ENCODE measurements at regions not wholly inside any gene's neighbourhood (a gene's known extent, or its start where the extent isn't known, plus 50 kb on each side); places are given as distances from the start of the nearest gene placed in this dataset.

DNA sequence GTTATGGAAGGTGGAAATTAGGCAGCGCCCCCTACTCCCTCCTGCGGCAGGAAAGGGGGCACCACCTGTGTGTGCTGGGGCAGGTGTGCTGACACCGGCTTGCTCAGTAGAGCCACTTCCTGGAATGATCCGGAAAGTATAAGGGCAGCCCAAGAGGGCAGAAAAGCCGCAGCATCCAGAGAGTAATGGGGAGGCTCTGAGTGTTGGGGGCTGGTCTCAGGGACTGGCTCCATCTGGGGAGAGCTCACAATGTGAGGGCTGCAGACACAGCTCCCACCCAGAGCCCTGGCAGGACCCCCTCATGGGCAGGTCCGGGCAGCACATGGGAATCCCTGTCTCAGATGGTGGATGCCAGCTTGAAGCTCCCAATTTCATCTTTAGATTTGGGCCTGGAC, 187.6 kb upstream of the C14orf180 start:
- Histone ChIP-seq H3K36me3 (ENCODE audit: insufficient read depth, low read length, poor library complexity, severe bottlenecking) (no peaks in the 10 kb centered on the region), H3K27ac (ENCODE audit: low read depth, low read length, poor library complexity, severe bottlenecking) (no peak overlapping the region), H3K4me3 (ENCODE audit: low read depth, low read length, poor library complexity, severe bottlenecking) (no peak overlapping the region), H3K27me3 (replicated peaks; ENCODE audit: insufficient read depth, low read depth, low read length, poor library complexity) (no peaks in the 10 kb centered on the region), H3K4me1 (ENCODE audit: insufficient read depth, low read length, poor library complexity, severe bottlenecking) (no peaks in the 10 kb centered on the region), H3K9me3 (ENCODE audit: low read depth, low read length, poor library complexity, severe bottlenecking) (no peaks in the 10 kb centered on the region)
- TF ChIP-seq, protein P1, sequence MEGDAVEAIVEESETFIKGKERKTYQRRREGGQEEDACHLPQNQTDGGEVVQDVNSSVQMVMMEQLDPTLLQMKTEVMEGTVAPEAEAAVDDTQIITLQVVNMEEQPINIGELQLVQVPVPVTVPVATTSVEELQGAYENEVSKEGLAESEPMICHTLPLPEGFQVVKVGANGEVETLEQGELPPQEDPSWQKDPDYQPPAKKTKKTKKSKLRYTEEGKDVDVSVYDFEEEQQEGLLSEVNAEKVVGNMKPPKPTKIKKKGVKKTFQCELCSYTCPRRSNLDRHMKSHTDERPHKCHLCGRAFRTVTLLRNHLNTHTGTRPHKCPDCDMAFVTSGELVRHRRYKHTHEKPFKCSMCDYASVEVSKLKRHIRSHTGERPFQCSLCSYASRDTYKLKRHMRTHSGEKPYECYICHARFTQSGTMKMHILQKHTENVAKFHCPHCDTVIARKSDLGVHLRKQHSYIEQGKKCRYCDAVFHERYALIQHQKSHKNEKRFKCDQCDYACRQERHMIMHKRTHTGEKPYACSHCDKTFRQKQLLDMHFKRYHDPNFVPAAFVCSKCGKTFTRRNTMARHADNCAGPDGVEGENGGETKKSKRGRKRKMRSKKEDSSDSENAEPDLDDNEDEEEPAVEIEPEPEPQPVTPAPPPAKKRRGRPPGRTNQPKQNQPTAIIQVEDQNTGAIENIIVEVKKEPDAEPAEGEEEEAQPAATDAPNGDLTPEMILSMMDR (conservative IDR thresholded peaks at IDR 0.05; ENCODE audit: low read depth, low read length), result no peak
- TF ChIP-seq EZH2 (IDR thresholded peaks at IDR 0.05; ENCODE audit: borderline replicate concordance, low read depth, low read length, poor library complexity, severe bottlenecking), result no peak
- intact Hi-C loops (cut with micrococcal nuclease; ENCODE audit: unreplicated experiment), result no loop called here
- DNase-seq (ENCODE audit: low spot score), result no peak
- ChIA-PET CTCF (no interaction called here), POLR2A (ENCODE audit: low non-redundant PET) (no interaction called here)
- no TSS peak for BruUV-seq (replicated peaks)

DNA sequence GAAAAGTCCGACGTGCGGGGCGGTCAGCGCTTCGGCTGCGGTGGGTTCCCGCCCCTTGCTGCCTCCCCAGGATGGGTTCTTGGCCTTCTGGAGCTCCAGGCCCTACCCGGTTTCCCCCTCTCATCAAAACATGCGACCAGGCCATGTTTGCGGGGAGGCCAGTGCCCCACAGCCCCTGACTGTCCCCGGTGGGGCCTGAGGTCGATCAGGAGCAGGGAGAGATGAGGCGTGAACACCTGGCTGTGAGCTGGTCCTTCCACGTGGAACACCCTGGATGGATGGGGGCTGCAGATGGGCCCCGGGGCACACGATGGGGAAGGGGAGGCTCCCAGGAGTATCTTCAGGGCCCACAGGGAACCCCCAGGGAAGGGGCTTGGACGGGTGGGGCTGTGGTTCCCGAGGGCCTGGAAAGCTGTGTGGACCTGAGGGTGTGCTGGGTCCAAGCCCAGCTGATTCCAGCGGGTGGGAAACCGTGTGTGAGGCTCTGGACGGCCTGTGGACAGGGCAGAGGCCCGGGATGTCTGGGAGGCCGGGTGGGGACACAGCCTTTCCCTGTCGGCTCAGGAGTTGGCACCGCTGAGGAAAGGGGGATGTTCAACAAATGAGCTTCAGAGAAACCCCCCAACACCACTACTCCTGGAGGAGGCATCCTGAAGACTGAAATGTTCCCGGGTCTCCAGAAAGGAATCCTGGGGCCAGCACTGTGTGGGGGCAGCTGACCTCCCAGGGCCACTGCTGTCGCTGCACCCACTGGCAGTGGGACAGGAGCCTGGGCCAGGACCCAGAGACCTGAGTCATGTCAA, 187.0 kb upstream of the C14orf180 start:
- Histone ChIP-seq H3K4me1 (ENCODE audit: insufficient read depth, low read length, poor library complexity, severe bottlenecking) (no peaks in the 10 kb centered on the region), H3K9me3 (ENCODE audit: low read depth, low read length, poor library complexity, severe bottlenecking) (peaks cover 3% of the 10 kb centered on the region), H3K27ac (ENCODE audit: low read depth, low read length, poor library complexity, severe bottlenecking) (no peak overlapping the region), H3K4me3 (ENCODE audit: low read depth, low read length, poor library complexity, severe bottlenecking) (no peak overlapping the region), H3K27me3 (replicated peaks; ENCODE audit: insufficient read depth, low read depth, low read length, poor library complexity) (no peaks in the 10 kb centered on the region), H3K36me3 (ENCODE audit: insufficient read depth, low read length, poor library complexity, severe bottlenecking) (no peaks in the 10 kb centered on the region)
- intact Hi-C loops (cut with micrococcal nuclease; ENCODE audit: unreplicated experiment), result no loop called here
- TF ChIP-seq, protein P1 (conservative IDR thresholded peaks at IDR 0.05; ENCODE audit: low read depth, low read length), result no peak
- TF ChIP-seq EZH2 (IDR thresholded peaks at IDR 0.05; ENCODE audit: borderline replicate concordance, low read depth, low read length, poor library complexity, severe bottlenecking), result no peak
- ChIA-PET POLR2A (ENCODE audit: low non-redundant PET) (no interaction called here), CTCF (no interaction called here)
- BruUV-seq (replicated peaks), result no TSS peak
- no peak for DNase-seq (ENCODE audit: low spot score)

DNA sequence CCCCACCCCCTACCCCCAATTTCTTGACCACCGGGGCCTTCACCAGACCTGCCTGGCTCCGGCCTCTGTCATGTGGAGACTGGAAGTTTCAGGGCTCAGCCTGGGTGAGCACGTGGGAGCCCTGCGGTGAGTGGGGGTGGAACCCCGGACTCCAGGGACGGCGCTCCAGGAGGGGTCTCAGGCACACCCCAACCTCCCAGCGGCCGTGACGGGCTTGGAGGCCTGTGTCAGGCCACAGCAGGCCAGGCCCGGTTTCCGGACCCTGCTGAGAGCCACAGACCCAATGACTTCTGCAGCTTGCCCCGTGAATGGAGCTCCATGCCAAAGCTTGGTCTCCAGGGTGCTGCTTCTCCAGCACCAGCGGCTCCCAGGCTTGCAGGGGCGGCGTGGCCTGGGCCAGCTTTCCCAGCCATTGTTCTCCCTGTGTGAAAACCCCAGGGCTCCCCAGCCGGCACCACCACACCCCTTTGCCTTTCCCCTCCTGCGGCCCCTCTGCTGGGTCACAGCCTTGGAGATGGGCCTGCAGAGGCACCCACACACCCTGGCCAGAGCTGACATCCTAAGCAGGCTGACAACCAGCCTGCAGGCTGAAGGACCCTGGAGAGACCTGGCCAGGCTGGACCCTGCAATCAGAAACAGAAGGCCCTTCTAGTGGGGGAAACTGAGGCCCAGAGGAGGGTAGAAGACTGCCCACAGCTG, 186.2 kb upstream of the C14orf180 start:
- CTCF ChIA-PET, result no interaction called here

More for the DNA sequence above, 186.2 kb upstream of the C14orf180 start:
- no peaks in the 10 kb centered on the region for H3K4me1 ChIP-seq (ENCODE audit: insufficient read depth, low read length, poor library complexity, severe bottlenecking)
- no peak overlapping the region for H3K27ac ChIP-seq (ENCODE audit: low read depth, low read length, poor library complexity, severe bottlenecking)
- POLR2A ChIA-PET (ENCODE audit: low non-redundant PET), result no interaction called here
- DNase-seq (ENCODE audit: low spot score), result no peak
- no TSS peak for BruUV-seq (replicated peaks)
- intact Hi-C loops (cut with micrococcal nuclease; ENCODE audit: unreplicated experiment), result no loop called here
- peaks cover 7% of the 10 kb centered on the region for H3K9me3 ChIP-seq (ENCODE audit: low read depth, low read length, poor library complexity, severe bottlenecking)
- H3K36me3 ChIP-seq (ENCODE audit: insufficient read depth, low read length, poor library complexity, severe bottlenecking), result no peaks in the 10 kb centered on the region
- TF ChIP-seq EZH2 (IDR thresholded peaks at IDR 0.05; ENCODE audit: borderline replicate concordance, low read depth, low read length, poor library complexity, severe bottlenecking), result no peak
- TF ChIP-seq, protein P1 (conservative IDR thresholded peaks at IDR 0.05; ENCODE audit: low read depth, low read length), result no peak
- H3K4me3 ChIP-seq (ENCODE audit: low read depth, low read length, poor library complexity, severe bottlenecking), result no peak overlapping the region
- H3K27me3 ChIP-seq (replicated peaks; ENCODE audit: insufficient read depth, low read depth, low read length, poor library complexity), result no peaks in the 10 kb centered on the region
